ENCODE measurements at regions not wholly inside any gene's neighbourhood (a gene's known extent, or its start where the extent isn't known, plus 50 kb on each side); places are given as distances from the start of the nearest gene placed in this dataset.

GRCh38 chr1:58352476-58353092, 193.9 kb downstream of the OMA1 start:
- Histone ChIP-seq H3K9me3 (peaks cover 0 to 7% of the 10 kb centered on the region in 2 donors), H3K27ac (no peak overlapping the region), H3K36me3 (no peaks in the 10 kb centered on the region), H3K4me3 (no peak overlapping the region), H3K27me3 (no peaks in the 10 kb centered on the region), H3K4me1 (peaks cover 0 to 4% of the 10 kb centered on the region in 2 donors)
- no peak for DNase-seq (ENCODE audit: low spot score)
- no peak for TF ChIP-seq CTCF (IDR thresholded peaks at IDR 0.05)

- no peak overlapping the region for H3K4me3 ChIP-seq
- no peak overlapping the region for H3K27ac ChIP-seq
- H3K4me1 ChIP-seq: no peaks in the 10 kb centered on the region
- no peaks in the 10 kb centered on the region for H3K27me3 ChIP-seq
- H3K9me3 ChIP-seq: peaks cover 0 to 5% of the 10 kb centered on the region in 2 donors
- no peaks in the 10 kb centered on the region for H3K36me3 ChIP-seq
- no peak for DNase-seq (ENCODE audit: low spot score)
- no peak for TF ChIP-seq CTCF (IDR thresholded peaks at IDR 0.05)
These were observed 200.5 kb downstream of the OMA1 start for GRCh38 chr1:58346036-58346355.

GRCh38 chr1:58345215-58346035, 201.1 kb downstream of the OMA1 start:
- no peak overlapping the region for H3K27ac ChIP-seq
- no peak overlapping the region for H3K4me3 ChIP-seq
- no peaks in the 10 kb centered on the region for H3K4me1 ChIP-seq
- no peak for DNase-seq (ENCODE audit: low spot score)
- no peak for TF ChIP-seq CTCF (IDR thresholded peaks at IDR 0.05)
- H3K27me3 ChIP-seq: no peaks in the 10 kb centered on the region
- no peaks in the 10 kb centered on the region for H3K9me3 ChIP-seq
- no peaks in the 10 kb centered on the region for H3K36me3 ChIP-seq

GRCh38 chr1:58340185-58340584, 206.3 kb downstream of the OMA1 start:
- Histone ChIP-seq H3K27ac (no peak overlapping the region), H3K27me3 (no peaks in the 10 kb centered on the region), H3K4me3 (no peak overlapping the region), H3K9me3 (no peaks in the 10 kb centered on the region), H3K4me1 (no peaks in the 10 kb centered on the region), H3K36me3 (no peaks in the 10 kb centered on the region)
- TF ChIP-seq CTCF (IDR thresholded peaks at IDR 0.05): no peak
- no peak for DNase-seq (ENCODE audit: low spot score)

GRCh38 chr1:58338081-58338480, 208.4 kb downstream of the OMA1 start:
- no peak overlapping the region for H3K4me3 ChIP-seq
- no peak for DNase-seq (ENCODE audit: low spot score)

More at GRCh38 chr1:58338081-58338480, 208.4 kb downstream of the OMA1 start:
- TF ChIP-seq CTCF (IDR thresholded peaks at IDR 0.05): no peak
- Histone ChIP-seq H3K9me3 (no peaks in the 10 kb centered on the region), H3K4me1 (no peaks in the 10 kb centered on the region), H3K27ac (no peak overlapping the region), H3K36me3 (no peaks in the 10 kb centered on the region), H3K27me3 (no peaks in the 10 kb centered on the region)

All from right atrium auricular region (tissue), 2 donors.